ENCODE measurements at regions not wholly inside any gene's neighbourhood (a gene's known extent, or its start where the extent isn't known, plus 50 kb on each side); places are given as distances from the start of the nearest gene placed in this dataset.

DNA sequence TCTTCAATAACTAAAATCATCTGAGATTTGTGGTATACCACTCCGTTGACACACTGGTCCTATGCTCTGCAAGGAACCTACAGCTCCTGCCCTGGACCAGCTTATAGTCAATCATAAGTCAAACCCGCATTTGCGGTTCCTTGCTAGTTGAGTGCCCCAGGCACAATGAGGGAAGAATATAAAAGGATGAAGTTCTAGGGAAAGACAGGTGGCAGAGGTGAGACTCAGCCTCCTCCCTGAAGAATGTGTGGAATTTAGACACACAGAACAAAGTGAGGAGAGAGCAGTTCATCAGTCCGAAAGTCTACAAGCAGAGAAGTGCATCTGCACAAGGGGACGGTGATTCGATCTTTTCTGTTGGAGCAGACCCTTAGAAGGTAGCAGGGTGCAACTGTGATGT is 615.0 kb upstream of the FANCL start:
- DNase-seq (ENCODE audit: low spot score) = peak; percentile 16

DNA sequence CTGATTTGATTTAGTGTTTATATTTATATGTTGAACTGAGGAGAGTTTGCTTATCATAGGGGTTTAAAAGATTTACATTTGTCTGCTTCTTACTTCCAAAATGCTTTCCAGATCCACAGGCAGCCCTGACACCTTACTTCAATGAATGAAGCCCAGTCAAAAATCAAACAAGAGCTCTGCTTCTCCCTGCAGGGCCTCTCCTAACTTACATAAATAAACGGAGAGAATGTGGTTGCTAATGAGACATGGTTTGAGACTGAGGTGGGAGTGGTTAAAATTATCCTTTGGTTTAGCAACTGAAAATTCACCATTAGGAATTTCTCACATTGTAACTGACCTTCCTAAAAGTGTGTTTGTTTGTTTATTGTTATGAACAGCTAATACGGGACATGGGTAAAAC is 612.3 kb upstream of the FANCL start:
- peak; percentile 14 for DNase-seq (ENCODE audit: low spot score)

DNA sequence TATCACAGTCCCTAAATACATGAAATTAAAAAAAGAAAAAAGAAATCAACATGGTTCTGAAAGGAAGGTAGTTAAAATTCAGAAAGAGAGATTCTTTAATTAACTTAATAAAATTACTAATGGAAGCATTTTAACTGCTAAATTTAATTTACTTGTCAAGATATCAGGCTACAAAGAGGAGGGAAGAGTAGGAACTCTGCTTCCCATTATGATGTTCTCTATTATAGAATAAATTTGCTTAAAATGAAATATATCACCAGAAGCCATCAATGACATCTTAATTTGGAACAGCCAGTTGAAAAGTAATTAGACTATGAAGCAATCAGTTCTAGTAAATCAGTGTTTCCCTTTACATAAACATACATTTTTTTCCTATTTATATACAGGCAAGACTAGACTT is 611.8 kb upstream of the FANCL start:
- DNase-seq (ENCODE audit: low spot score) = no peak

DNA sequence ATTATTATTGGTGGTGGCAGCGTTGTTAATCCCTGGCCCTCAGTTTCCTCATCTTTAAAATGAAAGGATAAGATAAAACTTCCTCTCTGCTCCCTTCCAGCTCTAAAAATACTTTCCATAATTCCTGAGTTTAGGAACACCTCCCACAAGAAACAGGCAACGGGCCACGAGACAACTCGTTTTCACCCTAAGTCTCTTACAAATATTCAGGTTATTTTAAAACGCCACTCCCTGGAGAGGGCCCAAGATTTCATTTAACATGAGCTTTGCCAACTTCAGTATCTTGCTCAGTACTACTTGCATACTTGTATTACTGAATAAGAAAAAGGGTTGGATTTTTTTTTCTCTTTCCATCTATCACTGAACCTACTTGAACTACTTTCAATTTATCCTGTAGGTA is 611.1 kb upstream of the FANCL start:
- DNase-seq (ENCODE audit: low spot score) = no peak

DNA sequence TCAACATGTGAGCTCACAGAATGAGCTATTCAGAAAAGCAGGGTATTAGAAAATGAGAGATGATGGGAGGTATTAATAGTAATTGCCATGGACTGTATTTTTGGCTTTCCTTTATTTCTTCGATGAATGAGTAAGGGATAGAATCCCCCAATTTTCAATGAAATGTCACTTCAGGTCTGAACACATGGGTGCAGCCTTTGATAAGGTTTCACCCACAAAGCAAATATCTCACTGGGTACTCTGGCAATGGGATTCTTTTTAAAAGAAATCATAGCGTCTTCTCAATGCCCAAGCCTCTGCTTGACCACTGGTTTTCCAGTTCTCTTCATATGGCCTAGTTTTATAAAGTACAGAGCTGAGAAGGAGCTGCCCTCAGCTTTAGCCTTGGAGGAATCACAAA is 610.5 kb upstream of the FANCL start:
- no peak for DNase-seq (ENCODE audit: low spot score)

DNA sequence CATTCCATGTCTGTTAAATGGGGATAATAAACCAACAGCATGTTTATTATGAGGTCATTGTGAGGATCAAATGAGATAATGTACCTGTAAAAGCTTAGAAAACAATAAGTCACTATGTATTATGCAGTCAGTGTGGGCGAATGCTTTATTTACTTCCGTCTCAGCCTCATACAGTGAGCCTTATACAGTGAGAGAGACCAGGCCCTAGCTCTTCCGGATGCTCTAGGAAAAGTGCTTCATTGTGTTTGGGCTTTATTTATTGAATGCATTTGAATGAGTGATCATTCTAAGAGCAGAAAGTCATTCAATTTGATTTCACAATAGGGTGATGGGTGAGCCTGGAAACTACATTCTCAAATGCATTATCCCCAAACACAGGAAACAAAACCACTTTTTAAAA is 603.9 kb upstream of the FANCL start:
- no peak for DNase-seq (ENCODE audit: low spot score)

DNA sequence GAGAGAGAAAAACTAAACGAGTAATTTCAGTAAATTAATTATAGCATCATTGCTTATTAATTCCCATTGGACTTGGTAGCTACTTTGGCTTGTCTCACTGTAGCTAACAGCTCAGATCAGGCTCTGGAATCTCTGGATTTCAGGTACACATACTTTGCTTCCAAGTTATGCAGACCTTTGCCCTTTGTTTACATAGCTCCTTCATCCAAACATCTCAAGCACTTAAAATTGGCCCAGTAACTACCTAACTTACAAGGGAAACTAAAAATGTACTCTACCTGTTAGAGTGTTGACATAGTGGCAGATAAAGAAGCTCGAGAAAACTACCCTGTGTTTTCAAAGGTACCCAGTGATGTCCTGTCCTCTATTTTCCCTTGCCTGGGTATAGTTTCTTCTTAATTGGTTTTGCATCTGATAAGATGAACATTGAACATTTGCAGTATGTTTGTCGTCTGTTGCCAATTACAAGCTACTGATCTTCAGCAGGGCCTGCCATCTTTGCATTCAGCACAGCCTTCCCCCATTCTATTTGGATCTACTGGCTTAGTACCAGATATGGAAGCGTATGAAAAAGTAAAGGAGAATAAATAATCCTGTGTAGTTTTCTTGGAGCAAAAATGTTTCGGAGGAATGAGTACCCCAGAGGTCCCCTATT is 601.5 kb upstream of the FANCL start:
- no peak for DNase-seq (ENCODE audit: low spot score)

DNA sequence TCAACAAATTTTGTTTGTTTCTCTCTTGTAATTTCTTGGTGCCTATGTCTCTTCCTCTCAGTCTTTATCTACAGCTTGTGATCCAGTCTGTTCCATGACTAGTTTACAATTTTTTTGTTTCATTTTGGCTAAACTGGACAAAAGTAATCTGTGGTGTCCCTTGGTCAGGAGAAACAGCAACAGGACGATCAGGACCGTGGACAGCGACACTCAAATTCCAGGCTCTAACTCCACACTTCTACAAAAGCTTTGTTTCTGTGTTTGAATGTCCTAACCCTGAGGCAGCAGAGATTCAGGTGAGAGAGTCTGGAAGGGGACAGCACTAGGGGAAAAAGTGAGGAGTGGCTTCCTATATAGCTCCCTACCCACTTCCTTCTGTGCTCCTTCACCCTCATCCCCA is 593.3 kb upstream of the FANCL start:
- DNase-seq (ENCODE audit: low spot score) = peak; percentile 70

DNA sequence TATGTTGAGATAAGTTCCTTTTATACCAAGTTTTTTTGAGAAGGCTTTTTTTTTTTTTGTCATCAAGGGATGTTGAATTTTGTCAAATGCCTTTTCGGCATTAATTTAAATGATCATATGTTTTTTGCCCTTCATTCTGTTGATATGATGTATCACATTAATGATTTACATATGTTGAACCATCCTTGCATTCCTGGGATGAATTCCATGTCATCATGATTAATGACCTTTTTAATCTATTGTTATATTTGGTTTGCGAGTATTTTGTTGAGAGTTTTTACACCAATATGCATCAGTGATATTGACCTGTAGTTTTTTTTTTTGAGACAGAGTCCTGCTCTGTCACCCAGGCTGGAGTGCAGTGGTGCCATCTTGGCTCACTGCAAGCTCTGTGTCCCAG is 585.7 kb upstream of the FANCL start:
- no peak for DNase-seq (ENCODE audit: low spot score)

DNA sequence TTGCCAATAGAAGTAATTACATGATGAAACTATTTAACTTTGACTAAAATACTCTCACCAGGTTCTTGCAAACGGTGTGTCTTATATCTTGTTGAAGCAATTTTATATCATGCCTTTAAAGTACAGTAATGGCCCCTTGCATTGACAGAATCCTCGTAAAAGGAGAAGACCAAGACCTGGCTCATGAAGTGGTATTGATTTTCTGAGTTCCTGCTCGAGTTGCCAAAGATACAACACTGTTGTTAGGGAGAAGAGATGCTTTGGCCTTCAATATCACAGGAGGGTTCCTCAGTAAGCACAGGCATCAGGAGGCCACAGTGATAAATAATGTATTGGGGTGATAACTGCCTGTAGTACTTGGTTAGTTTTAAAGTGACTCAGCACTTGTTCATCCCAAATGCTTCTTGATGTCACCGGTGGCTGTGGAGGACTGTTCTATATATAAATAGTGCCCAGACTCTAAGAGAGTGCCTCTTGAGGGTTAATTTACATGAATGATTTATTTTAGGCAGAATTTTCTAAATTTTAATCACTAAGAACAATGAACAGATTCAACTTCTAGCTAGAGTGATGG is 571.7 kb upstream of the FANCL start:
- no peak for DNase-seq (ENCODE audit: low spot score)

DNA sequence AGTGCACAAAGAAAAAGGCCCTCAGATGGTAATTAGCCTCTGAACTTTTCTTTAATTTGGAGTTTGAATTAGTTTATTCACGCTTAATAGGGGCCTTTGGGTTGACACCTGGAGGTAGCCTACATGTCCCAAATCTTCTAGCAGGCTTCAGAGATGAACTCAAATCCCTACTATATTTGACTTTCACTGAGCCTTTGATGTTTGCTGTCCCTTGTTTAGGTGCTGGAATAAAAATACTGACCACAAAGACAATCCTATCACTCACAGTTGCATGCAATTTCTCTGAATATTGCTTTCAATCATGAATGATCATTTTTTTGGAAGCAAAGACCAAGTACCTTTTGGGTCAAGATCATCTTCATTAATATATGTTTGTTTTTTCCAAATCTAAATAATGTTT is 564.0 kb upstream of the FANCL start:
- no peak for DNase-seq (ENCODE audit: low spot score)

DNA sequence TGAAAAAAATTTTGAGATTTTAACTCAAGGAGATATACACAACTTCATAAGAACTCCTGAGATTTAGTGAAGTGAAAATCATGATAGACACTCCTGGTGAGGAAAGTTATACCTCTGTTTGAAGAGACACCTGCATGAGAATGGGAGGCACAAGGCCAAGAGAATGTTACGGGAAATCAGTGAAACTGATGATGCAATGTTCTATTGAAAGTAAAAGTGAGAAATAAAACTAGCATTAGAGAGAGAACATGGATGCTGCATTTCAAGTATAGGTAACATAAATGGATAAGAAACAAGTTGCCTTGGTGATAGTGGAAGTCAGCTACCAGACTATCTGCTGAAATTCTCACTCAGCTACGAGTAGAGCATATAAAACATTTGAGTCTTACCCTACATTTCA is 562.1 kb upstream of the FANCL start:
- no peak for DNase-seq (ENCODE audit: low spot score)

DNA sequence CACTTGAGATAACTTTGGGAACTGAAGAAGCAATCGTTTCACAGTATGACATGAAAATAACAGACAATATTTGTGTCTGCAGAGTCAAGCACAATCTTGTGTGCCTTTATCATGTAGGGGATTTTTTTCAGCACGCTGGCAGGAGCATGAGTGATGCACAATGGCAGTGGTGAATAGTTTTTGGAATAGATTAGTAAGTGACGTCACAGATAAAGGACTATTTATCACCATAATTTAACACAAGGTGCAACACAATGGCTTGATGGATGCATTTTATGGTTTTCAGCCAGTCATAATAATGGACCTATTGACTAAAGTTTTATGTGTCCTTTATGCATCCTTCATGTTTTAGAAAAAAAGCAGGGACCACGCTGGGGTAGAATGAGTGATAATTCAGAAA is 559.8 kb upstream of the FANCL start:
- DNase-seq (ENCODE audit: low spot score) = no peak

DNA sequence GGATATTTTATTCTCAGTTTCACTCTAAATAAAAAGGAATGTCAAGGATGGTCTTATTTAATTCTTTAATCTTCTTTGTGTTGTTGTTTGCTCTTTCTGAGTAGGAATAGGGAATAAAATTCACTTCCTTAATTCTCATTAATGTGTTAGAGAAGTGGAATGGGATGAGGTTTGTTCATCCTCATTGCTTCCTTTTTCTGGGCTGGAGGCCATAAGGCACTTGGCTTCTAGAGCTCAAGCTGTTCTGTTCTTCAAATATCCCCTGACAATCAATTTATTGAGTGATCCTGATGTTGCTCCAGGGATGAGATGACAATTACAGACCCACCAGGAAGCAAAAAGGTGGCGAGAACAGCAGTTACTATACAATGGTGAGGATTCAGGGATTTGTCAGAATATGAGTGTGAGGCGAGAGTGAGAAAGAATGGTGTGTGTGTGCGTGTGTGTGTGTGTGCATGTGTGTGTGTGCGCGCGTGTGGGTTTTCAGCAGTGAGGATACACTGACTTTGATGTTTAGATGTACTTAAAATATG is 557.6 kb upstream of the FANCL start:
- DNase-seq (ENCODE audit: low spot score) = no peak

DNA sequence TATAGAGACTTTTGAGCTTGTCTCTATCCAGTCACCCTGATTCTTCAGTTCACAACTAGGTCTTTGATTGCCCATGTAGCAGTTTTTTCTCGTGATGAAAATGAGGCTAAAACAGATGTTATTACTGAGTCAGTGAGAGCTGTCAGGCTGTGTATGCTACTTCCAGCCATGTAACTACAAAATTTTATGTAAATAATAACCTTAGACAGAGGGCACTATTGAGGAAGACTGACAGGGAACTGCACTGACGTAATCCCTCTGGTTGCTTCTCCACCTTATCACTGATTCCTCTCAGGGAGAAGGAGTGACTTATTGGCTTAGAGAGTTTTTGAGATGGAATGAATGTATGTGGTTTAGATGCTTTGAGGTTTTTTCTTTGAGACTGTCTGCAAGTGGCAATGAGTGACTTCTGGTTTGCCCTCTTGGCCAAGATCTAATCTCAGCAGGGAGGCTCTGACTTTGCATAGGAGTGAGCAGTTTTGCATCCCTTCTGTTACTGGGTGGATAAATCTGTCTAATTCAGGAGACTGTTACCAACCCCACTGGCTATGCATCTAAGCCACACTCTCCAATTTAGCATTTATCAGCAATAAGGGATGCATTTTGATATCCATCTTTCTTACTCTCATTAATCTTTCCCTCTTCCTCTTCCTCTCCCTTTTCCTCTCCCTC is 555.2 kb upstream of the FANCL start:
- no peak for DNase-seq (ENCODE audit: low spot score)

DNA sequence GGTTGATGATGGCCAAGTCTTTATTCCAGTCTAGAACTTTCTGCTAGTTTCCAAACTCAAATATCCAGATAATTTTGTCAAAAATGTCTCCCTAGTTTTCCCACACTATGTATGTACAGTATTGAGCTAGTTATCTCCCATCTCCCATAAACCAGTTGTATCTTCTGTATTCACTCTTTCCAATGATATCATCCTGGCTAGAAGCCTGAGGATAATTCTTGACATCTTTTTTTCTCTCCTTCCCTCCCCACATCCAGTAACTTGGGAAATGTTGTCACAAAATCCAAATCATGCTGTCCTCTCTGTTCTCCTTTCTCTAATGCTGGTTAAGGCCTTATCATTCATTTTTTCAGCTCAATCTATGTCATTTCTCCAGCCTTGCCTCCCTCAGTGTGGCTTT is 553.8 kb upstream of the FANCL start:
- no peak for DNase-seq (ENCODE audit: low spot score)

DNA sequence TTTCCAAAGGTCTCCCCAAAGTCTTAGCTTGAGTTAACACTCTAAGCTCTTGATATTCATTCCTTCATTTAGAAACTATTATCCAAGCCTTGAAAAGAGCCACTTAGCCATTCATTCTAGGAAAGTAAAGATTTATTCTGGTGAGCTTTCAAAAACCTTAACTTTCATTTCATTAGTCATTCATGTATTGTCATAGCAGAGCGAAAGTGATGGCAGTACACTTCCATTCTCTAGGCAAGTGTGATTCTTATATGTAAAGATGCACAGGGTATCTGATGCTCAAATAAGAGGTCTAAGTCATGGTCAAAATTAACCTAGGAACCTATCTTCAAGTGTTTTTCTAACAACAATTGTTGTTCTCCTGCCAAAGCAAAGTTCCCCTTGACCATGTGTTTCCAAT is 553.0 kb upstream of the FANCL start:
- no peak for DNase-seq (ENCODE audit: low spot score)

DNA sequence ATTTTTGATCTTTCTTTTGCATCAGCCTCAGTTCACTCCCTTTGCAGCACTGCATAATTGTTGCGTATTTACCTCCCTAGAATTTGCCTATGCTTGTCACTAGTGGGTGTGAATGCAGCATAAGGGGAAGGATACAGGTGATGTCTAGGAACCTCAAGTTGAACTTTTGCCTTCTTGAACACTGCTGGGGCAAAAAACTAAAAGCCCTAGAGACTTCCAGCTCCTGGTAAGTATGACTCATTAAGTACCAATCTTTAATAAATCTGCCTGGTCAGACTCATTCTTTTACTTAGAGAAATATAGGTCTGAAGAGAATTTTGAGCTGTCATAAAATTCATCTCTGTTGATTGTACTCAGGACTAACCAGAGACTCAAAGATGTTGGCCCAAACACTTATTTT is 547.3 kb upstream of the FANCL start:
- no peak for DNase-seq (ENCODE audit: low spot score)

DNA sequence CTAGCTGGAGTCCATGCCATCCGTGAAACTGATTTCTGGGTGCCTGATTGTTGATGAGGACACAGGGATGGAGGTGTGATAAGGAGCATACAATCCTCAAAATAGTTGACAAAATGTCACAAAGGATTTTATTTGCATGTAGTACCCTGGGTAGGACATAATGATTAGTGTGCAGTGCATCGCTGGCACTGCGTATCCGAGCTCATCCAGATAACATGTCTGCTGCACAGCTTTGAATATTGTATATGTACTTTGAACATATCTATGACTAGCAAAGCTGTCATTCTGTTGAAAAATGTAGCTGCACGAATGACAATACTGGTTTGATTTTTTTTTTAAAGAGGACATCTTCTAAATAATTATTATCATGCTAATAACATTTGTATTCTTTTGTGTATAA is 529.7 kb upstream of the FANCL start:
- DNase-seq (ENCODE audit: low spot score) = no peak

DNA sequence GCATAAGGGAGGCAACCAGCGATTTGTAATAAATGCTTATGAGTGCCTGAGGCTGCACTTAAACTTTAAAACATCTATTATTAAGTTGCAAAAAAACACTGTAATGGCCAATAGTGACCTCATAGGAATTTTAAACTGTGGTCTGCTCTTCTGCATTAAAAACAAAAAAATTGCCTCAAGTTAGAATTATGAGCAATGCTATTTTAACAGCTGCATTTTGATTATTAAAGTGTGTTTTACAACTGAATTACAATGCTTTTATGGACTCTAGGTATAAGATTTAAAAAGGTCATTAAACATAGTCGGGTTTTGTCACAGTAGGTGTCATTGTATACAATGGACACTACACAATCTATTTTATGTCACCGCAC is 528.7 kb upstream of the FANCL start:
- no peak for DNase-seq (ENCODE audit: low spot score)

DNA sequence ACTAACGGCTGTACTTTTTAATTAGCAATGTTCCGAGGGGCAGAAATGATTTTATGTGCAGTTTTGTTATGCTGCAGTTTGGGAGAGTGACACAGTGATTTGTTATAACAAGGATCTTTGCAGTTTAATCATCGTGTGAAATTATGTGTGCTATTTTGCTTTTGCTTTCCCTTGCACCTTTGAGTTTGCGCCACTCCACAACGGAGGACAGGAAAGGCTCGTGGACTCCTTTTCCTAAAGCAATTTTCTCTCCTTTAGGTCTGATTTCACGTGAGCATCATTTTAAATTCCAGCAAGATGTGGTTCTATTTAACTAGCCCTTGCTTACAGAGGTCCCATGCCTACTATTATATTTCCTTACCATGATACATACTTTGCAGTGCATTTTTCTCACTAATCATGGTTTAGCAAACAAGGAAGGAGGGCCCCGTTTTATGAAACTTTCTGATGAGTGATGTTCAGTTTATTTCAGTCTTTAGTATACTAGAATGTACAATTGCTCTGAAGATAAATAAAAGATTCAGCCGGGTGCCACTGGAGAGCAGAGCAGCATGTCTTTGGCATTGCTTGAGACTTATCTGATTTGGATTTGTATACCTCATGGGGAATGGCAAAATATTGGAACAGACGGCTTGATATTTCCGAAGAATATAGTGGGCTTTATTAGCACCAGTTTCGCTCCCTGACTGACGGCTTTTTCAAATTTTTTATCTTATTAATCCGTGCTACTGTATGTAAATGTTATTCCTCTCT is 528.2 kb upstream of the FANCL start:
- no peak for DNase-seq (ENCODE audit: low spot score)

DNA sequence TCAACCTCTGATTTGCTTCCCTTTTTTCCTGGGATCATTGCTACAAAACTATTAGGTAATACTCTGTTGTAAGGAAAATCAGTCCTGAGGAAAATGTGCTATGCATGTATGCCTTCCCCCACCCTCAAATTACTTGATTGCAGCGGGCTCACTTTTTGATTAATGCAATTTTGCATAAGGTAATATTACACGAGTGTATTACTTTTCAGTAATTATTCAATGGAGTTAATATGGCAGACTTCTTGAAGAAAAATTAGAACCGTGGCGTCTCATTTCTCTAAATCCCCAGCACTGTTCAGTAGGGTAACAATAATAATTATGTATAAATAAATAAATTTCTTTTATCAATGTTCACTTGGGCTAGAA is 527.6 kb upstream of the FANCL start:
- no peak for DNase-seq (ENCODE audit: low spot score)

Data from iPS-NIHi11 (cell line).